GM23248 (cell line): ENCODE measurements at regions not wholly inside any gene's neighbourhood (a gene's known extent, or its start where the extent isn't known, plus 50 kb on each side); places are given as distances from the start of the nearest gene placed in this dataset.

ENCODE experiments used
- DNase-seq: peaks from one replicate; pipeline ENCODE4 v3.0.0-alpha.2; 2015
- H2AFZ ChIP-seq: fragments of 200-600 bp; sonication (generic); 2 replicates; pipeline ENCODE4 v1.6.1; 2016; ENCODE audit warnings: antibody characterized with exemption
- H3F3A ChIP-seq: fragments of 200-600 bp; sonication (generic); 2 replicates; pipeline ENCODE4 v1.6.1; 2016; ENCODE audit warnings: mild to moderate bottlenecking, antibody characterized with exemption, mixed run types; ENCODE audit not compliant: insufficient read depth
- H3K27ac ChIP-seq: fragments of 200-600 bp; sonication (generic); 2 replicates; pipeline ENCODE4 v1.5.1; 2016; ENCODE audit warnings: mild to moderate bottlenecking
- H3K27me3 ChIP-seq: fragments of 200-600 bp; sonication (generic); replicated peaks from 2 replicates; pipeline ENCODE4 v1.6.1; 2016; ENCODE audit warnings: mild to moderate bottlenecking; ENCODE audit not compliant: insufficient read depth
- H3K36me3 ChIP-seq: fragments of 200-600 bp; sonication (generic); 2 replicates; pipeline ENCODE4 v1.6.1; 2016; ENCODE audit warnings: low read depth, mild to moderate bottlenecking
- H3K4me1 ChIP-seq: fragments of 200-600 bp; sonication (generic); 2 replicates; pipeline ENCODE4 v1.6.1; 2016; ENCODE audit warnings: mild to moderate bottlenecking; ENCODE audit not compliant: insufficient read depth
- H3K4me2 ChIP-seq: fragments of 200-600 bp; sonication (generic); one replicate; pipeline ENCODE4 v1.6.1; 2016; ENCODE audit warnings: mild to moderate bottlenecking; ENCODE audit not compliant: unreplicated experiment
- H3K4me3 ChIP-seq: fragments of 200-600 bp; sonication (generic); 2 replicates; pipeline ENCODE4 v1.5.1; 2016; ENCODE audit warnings: mild to moderate bottlenecking
- H3K79me2 ChIP-seq: fragments of 200-600 bp; sonication (generic); 2 replicates; pipeline ENCODE4 v1.6.1; 2016; ENCODE audit warnings: mild to moderate bottlenecking; ENCODE audit not compliant: insufficient read depth
- H3K9ac ChIP-seq: fragments of 200-600 bp; sonication (generic); 2 replicates; pipeline ENCODE4 v1.6.1; 2016; ENCODE audit warnings: mild to moderate bottlenecking
- H3K9me2 ChIP-seq: fragments of 200-600 bp; sonication (generic); 2 replicates; pipeline ENCODE4 v1.6.1; 2016; ENCODE audit warnings: mixed run types, mild to moderate bottlenecking, moderate library complexity; ENCODE audit not compliant: insufficient read depth
- H3K9me3 ChIP-seq: fragments of 200-600 bp; sonication (generic); one replicate; pipeline ENCODE4 v1.6.1; 2017; ENCODE audit warnings: low read depth
- H4K20me1 ChIP-seq: fragments of 200-600 bp; sonication (generic); 2 replicates; pipeline ENCODE4 v1.6.0; 2016; ENCODE audit not compliant: insufficient read depth
- EZH2 ChIP-seq: fragments of 200-600 bp; sonication (generic); IDR thresholded peaks from 2 replicates; pipeline ENCODE4 v1.6.1; 2018; ENCODE audit warnings: antibody characterized with exemption, mild to moderate bottlenecking; ENCODE audit not compliant: insufficient read depth, poor library complexity, severe bottlenecking
- EZH2phosphoT487 ChIP-seq: fragments of 200-600 bp; sonication (generic); IDR thresholded peaks from 2 replicates; pipeline ENCODE4 v1.6.1; 2018; ENCODE audit warnings: antibody characterized with exemption, moderate library complexity, mild to moderate bottlenecking, low read depth; ENCODE audit not compliant: insufficient read depth
- WGBS, 2 experiments: methylation state at CpG; one replicate each; pipeline ENCODE4 v1.1.6; 2015 to 2017; ENCODE audit warnings: low lambda C conversion rate in 2 of 2, low coverage in 1 of 2; ENCODE audit errors: missing lambda C conversion rate in 2 of 2; 5-methylcytosine and 5-hydroxymethylcytosine counted together
- in situ Hi-C: fragments of 300-500 bp; cut with MboI; formaldehyde crosslinking; loops from 2 replicates; pipeline ENCODE4 v1.15.0; 2020

DNA sequence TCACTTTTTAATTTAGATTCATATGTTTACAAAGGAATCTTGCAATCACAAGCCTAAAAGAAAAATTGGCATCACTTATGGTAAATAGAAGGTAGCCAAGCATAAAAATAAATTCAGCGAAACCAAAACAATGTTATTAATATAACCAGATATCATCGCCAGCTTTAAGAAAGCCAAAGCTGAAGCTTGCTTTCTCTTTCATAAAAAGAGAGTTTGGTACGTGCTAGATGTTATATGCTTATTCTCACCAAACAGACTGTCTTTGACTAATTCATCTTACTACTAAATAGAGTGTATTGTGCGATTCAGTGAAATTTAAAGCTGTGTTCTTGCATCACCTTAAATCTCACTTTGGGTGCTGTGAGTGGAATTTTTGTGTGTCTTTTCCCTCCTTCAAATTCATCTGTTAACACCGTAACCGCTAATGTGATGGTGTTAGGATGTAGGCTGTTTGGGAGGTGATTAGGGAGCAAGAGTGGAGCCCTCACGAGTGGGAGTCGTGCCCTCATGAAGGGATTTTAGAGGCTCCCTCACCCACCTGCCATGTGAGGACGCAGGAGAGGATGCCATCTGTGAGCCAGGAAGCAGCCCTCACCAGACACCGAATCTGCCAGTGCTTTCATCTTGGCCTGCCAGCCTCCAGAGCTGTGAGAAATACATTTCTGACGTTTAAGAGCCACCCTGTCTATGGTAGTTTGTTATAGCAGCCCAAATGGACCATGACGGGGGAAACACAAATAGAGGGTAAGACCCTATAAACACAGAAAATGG lies 134.1 kb upstream of the TMEM45B start:
- DNase-seq = no peak
- Histone ChIP-seq H4K20me1 (no peaks in the 10 kb centered on the region), H3F3A (no peaks in the 10 kb centered on the region), H3K27me3 (peaks cover 38% of the 10 kb centered on the region; the same call in 1 of the 2 replicates), H3K4me3 (no peak overlapping the region), H3K9me2 (no peaks in the 10 kb centered on the region), H3K36me3 (no peaks in the 10 kb centered on the region), H3K4me1 (no peaks in the 10 kb centered on the region), H3K9ac (no peak overlapping the region), H3K27ac (no peak overlapping the region), H3K9me3 (no peaks in the 10 kb centered on the region), H3K79me2 (no peaks in the 10 kb centered on the region), H2AFZ (no peak overlapping the region), H3K4me2 (no peak overlapping the region)
- no peak for TF ChIP-seq EZH2
- in situ Hi-C loops = no loop called here
- 42 to 45% methylated on average over 12 of the region's 12 CpGs for WGBS, 2 experiments

DNA sequence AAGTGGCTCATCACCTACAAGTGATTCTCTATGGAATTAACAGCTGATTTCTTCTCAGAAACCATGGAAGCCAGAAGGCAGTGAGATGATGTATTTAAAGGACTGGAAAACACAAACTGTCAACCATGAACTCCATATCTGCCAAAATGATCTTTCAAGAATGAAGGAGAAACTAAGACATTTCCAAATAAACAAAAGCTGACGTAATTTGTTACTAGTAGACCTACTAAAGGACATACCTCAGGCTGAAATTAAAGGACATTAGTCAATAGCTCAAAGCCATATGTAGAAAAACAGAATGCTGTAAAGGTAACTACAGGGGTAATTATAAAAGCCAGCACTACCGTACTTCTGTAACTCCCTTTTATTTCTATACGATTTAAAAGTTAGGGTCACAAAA lies 129.4 kb upstream of the TMEM45B start:
- no peaks in the 10 kb centered on the region for H3K79me2 ChIP-seq
- H3K9ac ChIP-seq = no peak overlapping the region
- no peaks in the 10 kb centered on the region for H3K36me3 ChIP-seq
- no peaks in the 10 kb centered on the region for H4K20me1 ChIP-seq
- no peak overlapping the region for H3K27ac ChIP-seq
- no peaks in the 10 kb centered on the region for H3K9me2 ChIP-seq
- H2AFZ ChIP-seq = no peak overlapping the region
- H3K4me3 ChIP-seq = no peak overlapping the region
- TF ChIP-seq EZH2 = no peak
- no peak for TF ChIP-seq EZH2phosphoT487
- 36 to 37% methylated on average over 3 of the region's 3 CpGs for WGBS, 2 experiments
- H3K4me2 ChIP-seq = no peak overlapping the region
- DNase-seq = no peak
- no peaks in the 10 kb centered on the region for H3K9me3 ChIP-seq
- peaks cover 26% of the 10 kb centered on the region for H3K27me3 ChIP-seq
- no peaks in the 10 kb centered on the region for H3F3A ChIP-seq
- H3K4me1 ChIP-seq = no peaks in the 10 kb centered on the region
- in situ Hi-C loops = no loop called here

DNA sequence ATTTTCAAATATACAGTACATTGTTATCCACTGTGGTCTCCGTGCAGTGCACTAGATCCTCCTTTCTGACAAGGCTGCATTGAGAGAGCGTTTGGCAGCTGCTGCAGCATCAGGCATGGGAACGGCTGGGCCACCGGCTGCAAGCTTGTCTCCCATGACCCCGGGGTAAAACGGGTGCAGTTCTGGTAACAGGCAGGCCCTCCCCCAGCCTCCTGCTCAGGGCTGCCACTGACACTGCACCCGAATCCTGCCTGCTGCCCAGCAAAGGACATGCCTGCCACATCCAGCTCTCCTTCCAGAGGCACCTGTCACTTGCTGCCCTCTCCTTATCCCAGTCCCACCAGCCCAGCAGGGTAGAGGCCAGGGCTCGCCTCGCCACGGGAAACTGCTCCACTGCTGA lies 124.5 kb upstream of the TMEM45B start:
- Histone ChIP-seq H3K27ac (no peak overlapping the region), H3K79me2 (no peaks in the 10 kb centered on the region), H3K36me3 (no peaks in the 10 kb centered on the region), H2AFZ (no peak overlapping the region), H3K4me2 (no peak overlapping the region), H3K4me3 (no peak overlapping the region), H3F3A (no peaks in the 10 kb centered on the region), H4K20me1 (no peaks in the 10 kb centered on the region), H3K9me2 (no peaks in the 10 kb centered on the region), H3K9me3 (no peaks in the 10 kb centered on the region), H3K9ac (no peak overlapping the region), H3K27me3 (peaks cover 16% of the 10 kb centered on the region; the same call in 1 of the 2 replicates), H3K4me1 (no peaks in the 10 kb centered on the region)
- WGBS, 2 experiments = 36 to 40% methylated on average over 10 of the region's 10 CpGs
- no peak for DNase-seq
- no peak for TF ChIP-seq EZH2
- TF ChIP-seq EZH2phosphoT487 = no peak
- in situ Hi-C loops = no loop called here

DNA sequence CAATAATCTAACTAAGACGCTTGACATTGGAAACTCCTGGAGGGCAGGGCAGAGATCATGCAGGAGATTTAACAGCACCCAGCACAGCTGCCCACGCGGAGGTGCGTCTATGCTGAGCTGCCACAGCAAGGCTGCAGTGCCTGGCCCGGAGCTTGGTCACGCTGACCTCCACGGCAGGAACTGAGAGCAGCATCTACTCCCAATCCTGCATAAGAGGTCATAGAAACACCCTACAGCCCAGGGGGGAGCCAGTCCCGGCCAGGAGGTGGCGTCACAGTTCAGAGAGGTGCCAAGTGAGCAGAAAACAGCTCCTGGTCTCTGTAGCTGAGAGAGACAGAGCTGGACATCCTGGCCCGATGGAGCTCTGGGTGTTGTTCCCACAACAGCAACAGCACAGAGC lies 121.1 kb upstream of the TMEM45B start:
- Histone ChIP-seq H4K20me1 (no peaks in the 10 kb centered on the region), H3K9me3 (no peaks in the 10 kb centered on the region), H3K79me2 (no peaks in the 10 kb centered on the region), H3K27me3 (peaks cover 28% of the 10 kb centered on the region), H3K4me1 (no peaks in the 10 kb centered on the region), H2AFZ (no peak overlapping the region), H3F3A (no peaks in the 10 kb centered on the region), H3K9me2 (no peaks in the 10 kb centered on the region), H3K27ac (no peak overlapping the region), H3K36me3 (no peaks in the 10 kb centered on the region), H3K9ac (no peak overlapping the region), H3K4me3 (no peak overlapping the region), H3K4me2 (no peak overlapping the region)
- TF ChIP-seq EZH2phosphoT487 (no peak), EZH2 (no peak)
- DNase-seq = peak; percentile 6
- 68 to 75% methylated on average over 10 of the region's 10 CpGs for WGBS, 2 experiments
- in situ Hi-C loops = no loop called here
